K562 (cell line): ENCODE measurements at regions not wholly inside any gene's neighbourhood (a gene's known extent, or its start where the extent isn't known, plus 50 kb on each side); places are given as distances from the start of the nearest gene placed in this dataset.

Experiments
- CTBP1 ChIP-seq: fragments of 450-650 bp; IDR thresholded peaks from 2 replicates; pipeline ENCODE4 v1.6.1; 2016; ENCODE audit warnings: borderline replicate concordance
- FOXM1 ChIP-seq, 2 experiments: fragments of 450-650 bp in 1 of 2; sonication (generic) in 1 of 2; formaldehyde crosslinking in 1 of 2; IDR thresholded peaks; 2 replicates each; pipeline versions ENCODE4 v1.6.1 to v1.9.0; 2017 to 2022; ENCODE audit warnings: low read depth in 2 of 2, mild to moderate bottlenecking in 2 of 2, missing genetic modification reagents in 1 of 2, moderate library complexity in 1 of 2
- HEY1 ChIP-seq: fragments of 250-450 bp; sonication (Bioruptor Pico); IDR thresholded peaks from 2 replicates; pipeline ENCODE4 v1.5.0; 2020; ENCODE audit warnings: mild to moderate bottlenecking, moderate library complexity, borderline replicate concordance
- KDM4B ChIP-seq, 2 experiments: fragments of 450-650 bp in 1 of 2; sonication (generic) in 1 of 2; IDR thresholded peaks; 2 replicates each; pipeline ENCODE4 v1.6.1; 2016 to 2017; ENCODE audit warnings: borderline replicate concordance in 2 of 2, antibody characterized with exemption in 1 of 2, low read depth in 1 of 2, mild to moderate bottlenecking in 1 of 2
- MEF2D ChIP-seq: conservative IDR thresholded peaks from 2 replicates; pipeline ENCODE4 v1.6.1; 2016; ENCODE audit warnings: low read depth, missing genetic modification characterization, missing compliant biosample characterization
- NEUROD1 ChIP-seq: fragments of 150-350 bp; IDR thresholded peaks from 2 replicates; pipeline ENCODE4 v1.6.1; 2014; ENCODE audit warnings: borderline replicate concordance, low read length, low read depth; ENCODE audit not compliant: partially characterized antibody
- SMARCB1 ChIP-seq: IDR thresholded peaks from 2 replicates; pipeline ENCODE4 v1.6.1; 2011; ENCODE audit warnings: improper control_type of control experiment, low read depth; ENCODE audit not compliant: insufficient read length
- WHSC1 ChIP-seq: IDR thresholded peaks from one replicate; pipeline ENCODE4 v1.6.1; 2012; ENCODE audit warnings: low read length, control low read depth, inconsistent platforms
- ZNF253 ChIP-seq: fragments of 250-450 bp; sonication (Bioruptor Pico); conservative IDR thresholded peaks from 2 replicates; pipeline ENCODE4 v1.6.1; 2021; ENCODE audit warnings: mild to moderate bottlenecking
- ZNF449 ChIP-seq: fragments of 250-450 bp; sonication (Bioruptor Pico); IDR thresholded peaks from 2 replicates; pipeline ENCODE4 v1.8.0; 2022; ENCODE audit warnings: moderate library complexity, mild to moderate bottlenecking, inconsistent platforms
- ZNF655 ChIP-seq: fragments of 250-450 bp; sonication (Bioruptor Pico); IDR thresholded peaks from 2 replicates; pipeline ENCODE4 v1.5.0; 2021
- TF ChIP-seq, protein P1 (sequence below): fragments of 450-650 bp; IDR thresholded peaks from 2 replicates; pipeline ENCODE4 v1.6.1; 2016; ENCODE audit warnings: borderline replicate concordance
- TF ChIP-seq, protein P2 (sequence below), 2 experiments: fragments of 450-650 bp in 1 of 2; IDR thresholded peaks; 2 replicates each; pipeline ENCODE4 v1.6.1; 2011 to 2017; ENCODE audit warnings: low read depth in 2 of 2, antibody characterized with exemption in 1 of 2, borderline replicate concordance in 1 of 2, low read length in 1 of 2, mild to moderate bottlenecking in 1 of 2, mixed read lengths in 1 of 2; ENCODE audit not compliant: control insufficient read depth in 1 of 2
- TF ChIP-seq, protein P3 (sequence below): fragments of 250-450 bp; sonication (Bioruptor Pico); IDR thresholded peaks from 2 replicates; pipeline ENCODE4 v1.8.0; 2021; ENCODE audit warnings: moderate library complexity, mild to moderate bottlenecking, inconsistent platforms
- TF ChIP-seq, protein P4 (sequence below): fragments of 450-650 bp; IDR thresholded peaks from 2 replicates; pipeline ENCODE4 v1.6.1; 2016; ENCODE audit warnings: antibody characterized with exemption

GRCh38 chr6:14734416-14735340 is 511.2 kb upstream of the JARID2 start (continued):
- TF ChIP-seq HEY1 (CRISPR knock-in tag): peak; percentile 65; the same call in 1 of the 2 replicates
- peak; percentile 58; the same call in 1 of the 2 replicates for TF ChIP-seq ZNF449 (CRISPR knock-in tag)
- TF ChIP-seq, protein P1, sequence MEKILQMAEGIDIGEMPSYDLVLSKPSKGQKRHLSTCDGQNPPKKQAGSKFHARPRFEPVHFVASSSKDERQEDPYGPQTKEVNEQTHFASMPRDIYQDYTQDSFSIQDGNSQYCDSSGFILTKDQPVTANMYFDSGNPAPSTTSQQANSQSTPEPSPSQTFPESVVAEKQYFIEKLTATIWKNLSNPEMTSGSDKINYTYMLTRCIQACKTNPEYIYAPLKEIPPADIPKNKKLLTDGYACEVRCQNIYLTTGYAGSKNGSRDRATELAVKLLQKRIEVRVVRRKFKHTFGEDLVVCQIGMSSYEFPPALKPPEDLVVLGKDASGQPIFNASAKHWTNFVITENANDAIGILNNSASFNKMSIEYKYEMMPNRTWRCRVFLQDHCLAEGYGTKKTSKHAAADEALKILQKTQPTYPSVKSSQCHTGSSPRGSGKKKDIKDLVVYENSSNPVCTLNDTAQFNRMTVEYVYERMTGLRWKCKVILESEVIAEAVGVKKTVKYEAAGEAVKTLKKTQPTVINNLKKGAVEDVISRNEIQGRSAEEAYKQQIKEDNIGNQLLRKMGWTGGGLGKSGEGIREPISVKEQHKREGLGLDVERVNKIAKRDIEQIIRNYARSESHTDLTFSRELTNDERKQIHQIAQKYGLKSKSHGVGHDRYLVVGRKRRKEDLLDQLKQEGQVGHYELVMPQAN: no peak
- TF ChIP-seq, protein P2, sequence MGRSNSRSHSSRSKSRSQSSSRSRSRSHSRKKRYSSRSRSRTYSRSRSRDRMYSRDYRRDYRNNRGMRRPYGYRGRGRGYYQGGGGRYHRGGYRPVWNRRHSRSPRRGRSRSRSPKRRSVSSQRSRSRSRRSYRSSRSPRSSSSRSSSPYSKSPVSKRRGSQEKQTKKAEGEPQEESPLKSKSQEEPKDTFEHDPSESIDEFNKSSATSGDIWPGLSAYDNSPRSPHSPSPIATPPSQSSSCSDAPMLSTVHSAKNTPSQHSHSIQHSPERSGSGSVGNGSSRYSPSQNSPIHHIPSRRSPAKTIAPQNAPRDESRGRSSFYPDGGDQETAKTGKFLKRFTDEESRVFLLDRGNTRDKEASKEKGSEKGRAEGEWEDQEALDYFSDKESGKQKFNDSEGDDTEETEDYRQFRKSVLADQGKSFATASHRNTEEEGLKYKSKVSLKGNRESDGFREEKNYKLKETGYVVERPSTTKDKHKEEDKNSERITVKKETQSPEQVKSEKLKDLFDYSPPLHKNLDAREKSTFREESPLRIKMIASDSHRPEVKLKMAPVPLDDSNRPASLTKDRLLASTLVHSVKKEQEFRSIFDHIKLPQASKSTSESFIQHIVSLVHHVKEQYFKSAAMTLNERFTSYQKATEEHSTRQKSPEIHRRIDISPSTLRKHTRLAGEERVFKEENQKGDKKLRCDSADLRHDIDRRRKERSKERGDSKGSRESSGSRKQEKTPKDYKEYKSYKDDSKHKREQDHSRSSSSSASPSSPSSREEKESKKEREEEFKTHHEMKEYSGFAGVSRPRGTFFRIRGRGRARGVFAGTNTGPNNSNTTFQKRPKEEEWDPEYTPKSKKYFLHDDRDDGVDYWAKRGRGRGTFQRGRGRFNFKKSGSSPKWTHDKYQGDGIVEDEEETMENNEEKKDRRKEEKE (IDR thresholded peaks at IDR 0.05; ENCODE audit: borderline replicate concordance in 1 of 2, control insufficient read depth in 1 of 2, low read depth in 2 of 2, low read length in 1 of 2): peak in 1 of 2 experiments; percentile 84; a peak in 1 of 4 replicates
- peak; percentile 90 for TF ChIP-seq NEUROD1
- TF ChIP-seq CTBP1: peak; percentile 26; the same call in 1 of the 2 replicates
- TF ChIP-seq FOXM1 (IDR thresholded peaks at IDR 0.05; ENCODE audit: low read depth): peak; percentile 98
- no peak for TF ChIP-seq FOXM1 (CRISPR knock-in tag; IDR thresholded peaks at IDR 0.05; ENCODE audit: low read depth)
- TF ChIP-seq WHSC1: no peak
- peak; percentile 96 for TF ChIP-seq MEF2D (tag)
- TF ChIP-seq, protein P3, sequence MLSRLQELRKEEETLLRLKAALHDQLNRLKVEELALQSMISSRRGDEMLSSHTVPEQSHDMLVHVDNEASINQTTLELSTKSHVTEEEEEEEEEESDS: no peak
- TF ChIP-seq KDM4B (IDR thresholded peaks at IDR 0.05; ENCODE audit: borderline replicate concordance in 2 of 2, low read depth in 1 of 2): no peak
- TF ChIP-seq ZNF253 (CRISPR knock-in tag): no peak
- TF ChIP-seq ZNF655 (CRISPR knock-in tag): peak; percentile 84; the same call in 1 of the 2 replicates
- TF ChIP-seq, protein P4, sequence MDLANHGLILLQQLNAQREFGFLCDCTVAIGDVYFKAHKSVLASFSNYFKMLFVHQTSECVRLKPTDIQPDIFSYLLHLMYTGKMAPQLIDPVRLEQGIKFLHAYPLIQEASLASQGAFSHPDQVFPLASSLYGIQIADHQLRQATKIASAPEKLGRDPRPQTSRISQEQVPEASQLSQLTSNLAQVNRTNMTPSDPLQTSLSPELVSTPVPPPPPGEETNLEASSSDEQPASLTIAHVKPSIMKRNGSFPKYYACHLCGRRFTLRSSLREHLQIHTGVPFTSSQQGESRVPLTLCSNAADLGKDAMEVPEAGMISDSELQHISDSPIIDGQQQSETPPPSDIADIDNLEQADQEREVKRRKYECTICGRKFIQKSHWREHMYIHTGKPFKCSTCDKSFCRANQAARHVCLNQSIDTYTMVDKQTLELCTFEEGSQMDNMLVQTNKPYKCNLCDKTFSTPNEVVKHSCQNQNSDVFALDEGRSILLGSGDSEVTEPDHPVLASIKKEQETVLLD: peak; percentile 69; the same call in 1 of the 2 replicates
- peak; percentile 53 for TF ChIP-seq SMARCB1
